ENCODE measurements at regions not wholly inside any gene's neighbourhood (a gene's known extent, or its start where the extent isn't known, plus 50 kb on each side); places are given as distances from the start of the nearest gene placed in this dataset.

DNA sequence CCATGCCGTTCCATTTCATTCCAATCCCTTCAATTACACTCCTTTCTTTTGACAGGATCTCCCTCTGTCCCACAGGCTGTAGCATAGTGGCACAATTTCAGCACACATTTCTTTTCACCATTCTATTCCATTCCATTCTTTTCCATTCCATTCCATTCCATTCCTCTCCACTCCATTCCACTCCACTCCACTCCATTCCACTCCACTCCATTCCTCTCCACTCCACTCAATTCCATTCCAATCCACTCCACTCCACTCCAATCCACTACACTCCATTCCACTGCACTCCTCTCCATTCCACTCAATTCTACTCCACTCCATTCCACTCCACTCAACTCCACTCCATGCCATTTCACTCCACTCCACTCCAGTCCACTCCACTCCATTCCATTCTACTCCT is 1495.1 kb downstream of the TSPY10 start:
- Histone ChIP-seq H3K27ac (no peak overlapping the region), H3K4me1 (no peaks in the 10 kb centered on the region), H3K4me3 (no peak overlapping the region), H3K36me3 (no peaks in the 10 kb centered on the region), H3K27me3 (no peaks in the 10 kb centered on the region), H3K9me3 (no peaks in the 10 kb centered on the region)
- TF ChIP-seq, protein P1, sequence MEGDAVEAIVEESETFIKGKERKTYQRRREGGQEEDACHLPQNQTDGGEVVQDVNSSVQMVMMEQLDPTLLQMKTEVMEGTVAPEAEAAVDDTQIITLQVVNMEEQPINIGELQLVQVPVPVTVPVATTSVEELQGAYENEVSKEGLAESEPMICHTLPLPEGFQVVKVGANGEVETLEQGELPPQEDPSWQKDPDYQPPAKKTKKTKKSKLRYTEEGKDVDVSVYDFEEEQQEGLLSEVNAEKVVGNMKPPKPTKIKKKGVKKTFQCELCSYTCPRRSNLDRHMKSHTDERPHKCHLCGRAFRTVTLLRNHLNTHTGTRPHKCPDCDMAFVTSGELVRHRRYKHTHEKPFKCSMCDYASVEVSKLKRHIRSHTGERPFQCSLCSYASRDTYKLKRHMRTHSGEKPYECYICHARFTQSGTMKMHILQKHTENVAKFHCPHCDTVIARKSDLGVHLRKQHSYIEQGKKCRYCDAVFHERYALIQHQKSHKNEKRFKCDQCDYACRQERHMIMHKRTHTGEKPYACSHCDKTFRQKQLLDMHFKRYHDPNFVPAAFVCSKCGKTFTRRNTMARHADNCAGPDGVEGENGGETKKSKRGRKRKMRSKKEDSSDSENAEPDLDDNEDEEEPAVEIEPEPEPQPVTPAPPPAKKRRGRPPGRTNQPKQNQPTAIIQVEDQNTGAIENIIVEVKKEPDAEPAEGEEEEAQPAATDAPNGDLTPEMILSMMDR (IDR thresholded peaks at IDR 0.05): no peak
- no CpG with 5 or more reads among the region's 1 CpG for WGBS
- no peak for DNase-seq (ENCODE audit: low spot score in 2 of 2)

DNA sequence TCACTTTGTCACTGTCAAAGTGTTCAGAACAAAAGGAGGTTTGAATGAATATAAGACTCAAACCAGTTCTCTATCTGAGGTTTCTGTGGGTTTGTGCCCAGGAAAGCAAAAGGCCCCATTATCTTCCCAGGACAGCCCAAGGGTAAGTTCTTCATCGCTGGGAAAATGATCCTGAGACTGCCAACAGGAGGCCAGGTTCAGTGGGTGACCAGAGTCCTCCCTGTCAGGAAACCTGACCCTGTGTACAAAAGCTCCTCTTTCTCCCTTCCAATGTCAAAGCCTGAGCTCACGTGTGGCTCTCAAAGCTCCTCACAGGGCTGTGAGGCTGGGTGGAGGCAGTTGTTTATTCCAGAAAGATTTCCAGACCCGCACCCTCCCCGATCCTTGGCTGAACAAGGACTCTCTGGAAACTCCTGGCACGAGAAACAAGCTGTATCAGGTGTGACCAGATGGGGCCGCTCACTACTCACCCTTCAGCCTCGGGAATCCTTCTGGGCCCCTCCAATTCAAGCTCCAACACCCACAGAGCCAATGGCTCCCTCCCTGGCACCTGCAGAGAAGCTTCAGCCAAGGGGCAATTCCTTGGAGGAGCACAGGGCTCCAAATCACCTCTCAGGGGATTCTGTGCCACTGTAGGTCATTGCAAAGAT is 1516.7 kb downstream of the TSPY10 start:
- H3K36me3 ChIP-seq: no peaks in the 10 kb centered on the region
- no peaks in the 10 kb centered on the region for H3K4me1 ChIP-seq
- no peak for DNase-seq (ENCODE audit: low spot score in 2 of 2)
- no peak overlapping the region for H3K4me3 ChIP-seq
- no CpG with 5 or more reads among the region's 7 CpGs for WGBS
- TF ChIP-seq, protein P1 (IDR thresholded peaks at IDR 0.05): no peak
- TF ChIP-seq POLR2A (IDR thresholded peaks at IDR 0.05) (no peak), POLR2AphosphoS5 (IDR thresholded peaks at IDR 0.05) (no peak), EP300 (IDR thresholded peaks at IDR 0.05) (no peak)
- H3K27ac ChIP-seq: no peak overlapping the region
- no peaks in the 10 kb centered on the region for H3K9me3 ChIP-seq
- no peaks in the 10 kb centered on the region for H3K27me3 ChIP-seq

DNA sequence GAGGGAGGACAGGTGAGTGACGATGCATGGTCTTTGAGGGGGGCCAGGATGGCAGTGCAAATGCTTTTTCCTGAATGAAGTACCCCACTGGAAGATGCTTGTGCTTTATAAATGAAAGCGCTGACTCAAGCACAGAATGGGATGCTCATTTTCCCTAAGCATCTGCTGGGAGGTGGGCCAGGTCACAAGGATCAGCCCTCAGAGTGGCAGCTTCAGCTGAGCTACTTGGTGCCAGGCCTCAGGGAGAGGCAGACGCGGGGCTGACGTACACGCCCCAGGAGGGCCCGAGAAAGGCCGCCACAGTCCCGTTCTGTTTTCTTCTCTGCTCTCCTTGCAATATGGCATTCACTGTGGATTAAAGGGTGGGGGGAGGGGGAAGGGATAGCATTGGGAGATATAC is 1535.8 kb downstream of the TSPY10 start:
- Histone ChIP-seq H3K4me3 (no peak overlapping the region), H3K9me3 (no peaks in the 10 kb centered on the region), H3K27me3 (no peaks in the 10 kb centered on the region), H3K36me3 (no peaks in the 10 kb centered on the region), H3K27ac (no peak overlapping the region), H3K4me1 (no peaks in the 10 kb centered on the region)
- TF ChIP-seq EP300 (IDR thresholded peaks at IDR 0.05) (no peak), POLR2AphosphoS5 (IDR thresholded peaks at IDR 0.05) (no peak), POLR2A (IDR thresholded peaks at IDR 0.05) (no peak)
- TF ChIP-seq, protein P1 (IDR thresholded peaks at IDR 0.05): no peak
- DNase-seq (ENCODE audit: low spot score in 2 of 2): no peak
- no CpG with 5 or more reads among the region's 9 CpGs for WGBS

DNA sequence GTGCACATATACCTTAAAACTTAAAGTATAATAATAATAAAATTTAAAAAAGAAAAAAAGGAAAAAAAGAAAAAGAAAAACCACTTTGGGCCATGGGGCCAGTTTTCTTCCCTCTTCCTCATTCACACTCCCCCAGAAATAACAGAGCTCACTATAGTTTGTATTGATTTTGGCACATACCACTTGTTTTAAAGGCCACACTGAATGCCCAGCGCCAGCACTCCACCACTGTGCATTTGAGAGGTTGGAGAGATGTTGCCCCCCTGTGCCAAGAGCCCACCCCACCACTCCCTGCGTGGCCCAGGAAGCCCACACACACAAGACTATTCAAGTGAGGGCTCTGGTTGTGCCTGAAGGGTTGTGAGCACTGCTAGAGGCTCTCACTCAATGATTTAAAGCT is 1536.3 kb downstream of the TSPY10 start:
- DNase-seq (ENCODE audit: low spot score in 2 of 2): no peak
- Histone ChIP-seq H3K9me3 (no peaks in the 10 kb centered on the region), H3K27ac (no peak overlapping the region), H3K27me3 (no peaks in the 10 kb centered on the region), H3K4me1 (no peaks in the 10 kb centered on the region), H3K36me3 (no peaks in the 10 kb centered on the region), H3K4me3 (no peak overlapping the region)
- WGBS: no CpG with 5 or more reads among the region's 2 CpGs
- TF ChIP-seq POLR2AphosphoS5 (IDR thresholded peaks at IDR 0.05) (no peak), EP300 (IDR thresholded peaks at IDR 0.05) (no peak), POLR2A (IDR thresholded peaks at IDR 0.05) (no peak)
- TF ChIP-seq, protein P1 (IDR thresholded peaks at IDR 0.05): no peak

DNA sequence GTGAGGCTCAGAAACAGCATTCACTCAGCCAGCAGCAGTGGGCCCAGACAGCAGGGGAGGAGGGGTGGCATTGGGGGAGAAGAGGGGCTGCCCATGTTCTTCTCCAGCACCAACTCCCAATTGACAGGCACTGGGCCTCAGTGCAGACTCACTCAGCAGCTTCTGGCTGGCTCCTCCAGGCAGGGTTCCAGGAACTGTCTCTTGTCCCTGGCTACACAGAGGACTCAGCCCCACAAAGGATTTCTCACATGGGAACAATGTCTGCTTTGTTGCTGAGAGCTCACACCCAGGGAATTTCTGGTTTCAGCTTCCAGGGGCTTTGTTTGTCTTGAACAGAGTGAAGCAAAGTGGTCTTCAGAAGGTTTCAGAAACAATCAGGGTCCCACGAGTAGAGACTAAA is 1536.7 kb downstream of the TSPY10 start:
- no peaks in the 10 kb centered on the region for H3K4me1 ChIP-seq
- H3K4me3 ChIP-seq: no peak overlapping the region
- WGBS: no CpG with 5 or more reads among the region's 1 CpG
- H3K27ac ChIP-seq: no peak overlapping the region
- H3K9me3 ChIP-seq: no peaks in the 10 kb centered on the region
- DNase-seq (ENCODE audit: low spot score in 2 of 2): no peak
- TF ChIP-seq, protein P1 (IDR thresholded peaks at IDR 0.05): no peak
- TF ChIP-seq POLR2AphosphoS5 (IDR thresholded peaks at IDR 0.05) (no peak), EP300 (IDR thresholded peaks at IDR 0.05) (no peak), POLR2A (IDR thresholded peaks at IDR 0.05) (no peak)
- H3K36me3 ChIP-seq: no peaks in the 10 kb centered on the region
- no peaks in the 10 kb centered on the region for H3K27me3 ChIP-seq

Measured in suprapubic skin (tissue), 4 donors.